Retinal pigment epithelial cell (primary cell): ENCODE measurements at regions not wholly inside any gene's neighbourhood (a gene's known extent, or its start where the extent isn't known, plus 50 kb on each side); places are given as distances from the start of the nearest gene placed in this dataset.

Source experiments
- DNase-seq: peaks from one replicate; pipeline ENCODE4 v3.0.0-alpha.2; 2010; ENCODE audit warnings: low read depth
- H3K4me3 ChIP-seq: 2 replicates; pipeline ENCODE4 v1.5.1; 2011; ENCODE audit warnings: mild to moderate bottlenecking, low read length, control low read depth, moderate library complexity
- CTCF ChIP-seq: conservative IDR thresholded peaks from 2 replicates; pipeline ENCODE4 v1.5.1; 2011; ENCODE audit warnings: low read depth, low read length, control low read depth, inconsistent platforms

DNA sequence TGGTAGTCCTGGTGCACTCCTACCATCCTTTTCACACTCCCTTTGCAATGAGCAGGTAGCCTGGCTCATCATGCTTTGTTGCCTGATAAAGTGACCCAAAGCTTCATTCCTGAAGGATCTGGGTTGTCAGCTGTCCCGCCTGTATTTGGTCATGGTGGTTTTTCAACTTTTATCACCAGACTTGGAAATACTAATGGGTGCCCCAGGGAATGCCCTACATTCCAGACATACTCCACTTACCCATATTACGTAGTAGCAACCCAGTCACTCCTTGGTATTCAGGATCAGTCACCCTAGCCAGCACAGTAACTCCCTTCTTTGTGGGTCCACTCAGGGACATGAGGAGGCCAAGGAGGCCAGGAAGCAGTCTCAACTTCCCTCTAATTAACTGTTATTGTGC, 199.2 kb downstream of the MAFB start:
- TF ChIP-seq CTCF = no peak
- peak; percentile 27 for DNase-seq

GRCh38 chr20:40488401-40488800, 200.6 kb downstream of the MAFB start:
- no peak for DNase-seq
- TF ChIP-seq CTCF = no peak
- no peak overlapping the region for H3K4me3 ChIP-seq

More for the DNA sequence above, 199.2 kb downstream of the MAFB start:
- H3K4me3 ChIP-seq = no peak overlapping the region

DNA sequence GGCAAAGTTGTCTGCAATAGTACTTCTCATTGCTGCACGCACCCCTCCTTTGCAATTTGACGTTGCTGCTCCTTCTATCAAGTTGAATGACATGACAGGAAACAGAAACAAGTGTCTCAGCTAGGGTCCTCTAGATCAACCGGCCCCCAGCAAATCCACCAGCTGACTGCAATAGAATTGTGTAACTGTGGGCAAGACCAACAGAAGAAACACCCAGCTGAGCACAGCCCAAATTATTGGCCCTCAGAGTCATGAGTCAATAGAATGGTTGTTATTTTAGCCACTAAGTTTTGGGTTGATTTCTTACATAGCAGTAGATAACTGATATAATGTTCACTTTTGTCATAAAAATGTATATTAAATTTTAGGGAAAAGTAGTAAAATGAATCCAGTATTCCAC, 202.7 kb downstream of the MAFB start:
- DNase-seq = no peak
- no peak for TF ChIP-seq CTCF
- no peak overlapping the region for H3K4me3 ChIP-seq

GRCh38 chr20:40481743-40482458, 207.1 kb downstream of the MAFB start:
- no peak for DNase-seq
- no peak for TF ChIP-seq CTCF
- H3K4me3 ChIP-seq = no peak overlapping the region

DNA sequence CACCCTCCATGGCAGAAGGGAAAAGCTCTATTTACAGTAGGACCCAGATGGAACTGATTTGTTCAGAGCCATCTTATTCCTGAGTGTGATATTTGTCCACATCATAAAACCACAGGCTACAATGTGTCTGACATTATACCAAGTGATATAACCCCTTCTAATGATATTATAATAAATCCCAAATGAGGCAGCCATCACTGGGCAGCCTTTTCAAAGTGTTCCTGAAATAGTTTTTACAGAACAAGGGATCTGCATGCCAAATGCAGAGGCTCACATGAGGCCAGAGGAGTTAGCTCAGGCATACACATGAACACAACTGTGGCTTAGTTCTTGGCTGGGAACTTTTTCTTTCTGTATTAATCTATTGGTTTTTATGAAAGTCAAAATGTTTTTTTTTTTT, 207.7 kb downstream of the MAFB start:
- no peak for TF ChIP-seq CTCF
- DNase-seq = no peak

GRCh38 chr20:40477805-40478204, 211.2 kb downstream of the MAFB start:
- no peak overlapping the region for H3K4me3 ChIP-seq
- no peak for TF ChIP-seq CTCF
- no peak for DNase-seq

More for the DNA sequence above, 207.7 kb downstream of the MAFB start:
- no peak overlapping the region for H3K4me3 ChIP-seq

GRCh38 chr20:40476461-40476860, 212.6 kb downstream of the MAFB start:
- DNase-seq = no peak
- no peak for TF ChIP-seq CTCF

More at GRCh38 chr20:40476461-40476860, 212.6 kb downstream of the MAFB start:
- no peak overlapping the region for H3K4me3 ChIP-seq
